Right kidney (tissue), 1 donor: ENCODE measurements at regions not wholly inside any gene's neighbourhood (a gene's known extent, or its start where the extent isn't known, plus 50 kb on each side); places are given as distances from the start of the nearest gene placed in this dataset.

Source experiments
- DNase-seq: peaks from one replicate; pipeline ENCODE4 v3.0.0-alpha.2; 2016

- no peak for DNase-seq
Observed at GRCh38 chrX:21056622-21057021, 317.6 kb upstream of the CNKSR2 start.

GRCh38 chrX:21047034-21047455, 327.2 kb upstream of the CNKSR2 start:
- DNase-seq = no peak

DNA sequence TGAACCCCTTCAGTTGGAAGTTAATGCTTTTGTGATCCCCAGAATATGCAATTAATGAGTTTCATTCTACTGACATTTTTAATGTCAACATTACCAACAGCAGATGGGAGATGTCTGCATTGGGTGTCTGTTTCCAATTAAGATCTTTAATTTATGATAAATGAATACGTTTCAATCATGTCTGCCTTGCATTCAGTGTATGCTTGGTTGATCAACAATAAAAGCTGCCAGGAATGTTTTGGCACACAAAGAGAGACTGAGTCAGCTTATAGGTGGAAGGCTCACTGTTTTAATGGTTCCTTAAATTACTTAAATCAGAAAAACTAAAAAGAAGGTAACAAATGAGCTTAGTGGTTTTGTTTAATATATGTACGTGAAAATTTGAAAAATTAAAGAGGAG, 359.9 kb upstream of the CNKSR2 start:
- DNase-seq = no peak

DNA sequence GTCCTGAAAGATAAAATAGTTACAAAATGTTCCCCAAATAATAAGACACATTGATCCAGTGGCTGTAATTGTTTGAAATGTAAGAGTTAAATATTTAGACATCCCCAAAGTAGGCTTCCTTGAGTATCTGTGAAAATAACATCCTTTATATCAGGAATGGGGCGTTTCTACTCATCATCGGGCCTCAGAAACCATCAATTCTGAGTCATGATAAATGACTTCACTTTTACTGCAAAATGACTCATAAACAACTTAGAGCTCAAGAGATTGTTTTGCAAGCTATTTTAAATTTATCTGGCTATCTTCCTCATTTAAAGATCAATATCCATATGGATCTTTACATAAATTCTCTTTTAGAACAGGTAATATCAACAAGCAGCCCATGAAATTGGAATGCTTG, 369.4 kb upstream of the CNKSR2 start:
- DNase-seq = no peak

DNA sequence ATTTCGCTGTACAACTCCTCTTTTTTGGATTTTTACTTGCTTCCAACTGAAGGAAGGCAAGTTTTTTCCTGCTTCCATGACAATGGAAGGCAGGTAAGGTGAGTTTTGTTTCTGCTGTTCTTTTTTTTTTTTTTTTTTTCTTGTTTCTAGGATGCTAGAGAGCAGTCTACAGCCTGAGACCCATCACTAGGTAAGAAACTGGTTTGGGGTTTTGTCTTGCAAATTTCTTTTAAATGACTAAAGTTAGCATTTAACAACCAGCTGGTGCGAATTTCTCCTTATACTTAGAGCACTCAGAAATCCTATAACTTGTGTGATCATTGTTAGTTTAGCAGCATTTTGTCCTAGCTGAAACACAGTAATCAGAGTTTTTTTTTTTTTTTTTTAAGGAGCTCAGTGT, 378.4 kb upstream of the CNKSR2 start:
- DNase-seq = no peak

- DNase-seq = no peak
Observed at GRCh38 chrX:20989361-20989760, 384.9 kb upstream of the CNKSR2 start.

DNA sequence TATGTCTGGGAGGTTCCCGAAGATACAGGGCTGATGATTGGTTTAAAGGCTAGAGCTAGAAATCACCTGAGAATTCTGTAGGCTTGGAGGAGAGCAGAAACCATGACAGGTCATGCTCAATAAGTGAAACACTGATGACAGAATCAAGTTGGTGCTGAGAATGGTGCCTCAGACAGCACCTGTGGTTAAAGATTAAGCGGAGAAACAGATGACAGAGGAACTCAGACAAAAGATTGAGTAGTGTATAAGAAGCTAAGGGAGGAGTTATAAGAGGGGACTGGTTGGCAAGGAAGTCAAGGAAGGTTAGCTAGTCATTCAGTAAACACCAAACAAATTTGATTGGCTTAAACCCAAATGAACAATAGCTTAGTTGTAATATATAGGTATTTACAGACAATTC, 385.4 kb upstream of the CNKSR2 start:
- no peak for DNase-seq

DNA sequence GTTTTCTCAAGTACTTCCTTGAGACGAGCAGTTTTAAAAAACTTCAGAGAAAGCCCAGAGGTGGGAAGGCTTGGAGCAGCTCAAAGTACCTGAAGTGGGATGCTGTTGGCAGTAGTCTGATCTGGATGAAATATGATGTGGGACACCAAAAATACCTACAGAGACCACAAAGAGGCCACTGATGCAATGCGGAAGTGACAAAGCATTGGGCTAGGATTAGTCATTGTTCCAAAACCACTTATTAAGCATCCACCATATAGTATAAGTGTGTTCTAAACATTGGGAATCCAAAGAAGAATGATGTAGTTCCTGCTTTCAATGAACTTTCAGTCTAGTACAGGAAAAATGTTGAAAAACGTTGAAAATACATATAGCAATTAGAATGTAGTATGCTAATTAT, 386.1 kb upstream of the CNKSR2 start:
- DNase-seq = no peak

DNA sequence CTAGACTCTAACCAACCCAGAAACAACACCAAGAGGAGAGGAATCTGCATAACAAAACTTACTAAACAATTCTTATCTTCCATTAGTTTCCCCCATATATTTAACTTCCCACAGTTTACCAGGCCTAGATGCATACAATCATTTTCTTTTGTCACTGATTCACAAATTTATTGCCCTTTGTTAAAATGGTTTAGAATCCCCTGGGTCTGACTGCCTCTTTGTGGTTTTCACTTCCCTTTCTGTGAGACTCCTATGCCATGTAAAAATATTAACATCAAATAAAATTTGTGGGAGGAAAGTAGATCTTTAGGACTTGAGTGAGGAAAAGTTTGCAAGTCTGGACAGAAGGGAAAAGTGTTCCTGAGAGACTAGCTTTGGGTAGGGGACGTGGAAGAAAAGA, 393.8 kb upstream of the CNKSR2 start:
- no peak for DNase-seq

GRCh38 chrX:20974326-20974725, 399.9 kb upstream of the CNKSR2 start:
- DNase-seq = no peak

DNA sequence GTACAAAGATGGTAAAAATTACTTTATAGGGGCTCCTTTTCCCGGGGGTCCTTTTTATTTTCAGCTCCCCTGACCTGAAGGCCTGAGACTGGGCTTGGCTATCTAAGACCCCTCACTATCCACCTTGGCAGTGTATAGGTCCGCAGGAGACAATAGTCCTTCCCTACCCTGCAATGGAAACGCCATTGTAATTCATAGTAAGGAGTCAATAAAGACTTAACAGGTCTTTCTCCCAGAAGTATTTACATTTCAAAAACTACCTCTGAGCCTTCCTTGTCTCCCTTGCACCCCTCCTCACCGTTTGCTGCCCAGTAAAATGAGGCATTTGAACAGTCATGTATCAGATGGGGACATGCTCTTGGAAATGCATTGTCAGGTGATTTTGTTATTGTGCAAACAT, 401.2 kb upstream of the CNKSR2 start:
- DNase-seq = no peak

DNA sequence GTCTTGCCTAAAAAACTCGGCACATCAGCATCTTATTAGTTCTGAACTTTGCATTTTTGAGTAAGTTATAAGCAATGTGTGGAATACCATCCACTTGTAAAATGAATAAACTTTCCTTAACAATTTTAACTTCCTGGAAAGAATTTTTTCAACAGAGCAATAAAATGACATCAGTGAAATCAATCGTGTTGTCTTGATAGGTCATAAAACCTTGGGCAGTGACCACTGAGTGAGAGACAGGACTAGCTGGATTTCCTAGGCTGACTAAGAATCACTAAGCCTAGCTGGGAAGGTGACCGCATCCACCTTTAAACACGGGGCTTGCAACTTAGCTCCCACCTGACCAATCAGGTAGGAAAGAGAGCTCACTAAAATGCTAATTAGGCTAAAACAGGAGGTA, 403.0 kb upstream of the CNKSR2 start:
- DNase-seq = no peak

DNA sequence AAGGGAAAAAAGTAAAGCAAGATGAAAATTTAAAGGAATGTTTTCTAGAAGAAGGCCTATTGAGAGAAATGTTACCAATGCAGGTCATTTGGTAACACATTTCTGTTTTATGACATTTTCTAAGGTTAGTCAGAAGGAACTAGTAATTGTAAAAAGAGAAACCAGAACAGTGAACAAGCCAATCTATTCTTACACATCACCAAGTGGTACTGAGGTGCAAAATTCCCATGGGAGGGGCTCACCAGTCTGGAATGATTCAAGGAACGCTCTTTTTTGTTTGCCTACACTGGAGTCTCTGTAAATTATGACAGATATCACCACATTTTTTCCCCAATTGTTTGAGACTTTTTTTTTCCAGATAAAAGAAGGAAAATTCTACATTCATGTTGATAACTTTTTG, 404.7 kb upstream of the CNKSR2 start:
- DNase-seq = no peak

- DNase-seq = no peak
Observed at GRCh38 chrX:20968996-20969395, 405.2 kb upstream of the CNKSR2 start.

- no peak for DNase-seq
Observed at GRCh38 chrX:20967725-20968124, 406.5 kb upstream of the CNKSR2 start.

GRCh38 chrX:20965270-20966044, 408.8 kb upstream of the CNKSR2 start:
- DNase-seq = no peak

DNA sequence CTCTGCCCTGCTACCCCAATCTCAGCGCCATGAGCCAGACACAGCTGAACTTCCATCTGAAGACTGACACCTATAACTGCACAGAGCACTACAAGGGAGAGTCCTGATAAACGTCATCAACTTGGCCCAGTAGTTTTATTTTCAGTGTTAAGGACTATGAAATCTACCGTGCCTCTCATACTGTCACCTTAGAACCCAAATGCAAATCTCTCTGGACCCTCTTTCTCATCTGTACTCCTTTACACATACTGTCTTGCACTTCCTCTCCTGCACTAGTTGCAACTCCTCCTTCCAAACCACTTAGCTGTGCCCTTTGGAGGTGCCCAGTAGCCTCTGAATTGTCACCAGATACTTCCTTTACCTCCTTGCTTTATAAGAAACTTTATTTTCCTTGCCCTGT, 420.2 kb upstream of the CNKSR2 start:
- no peak for DNase-seq

GRCh38 chrX:20952180-20952579, 422.0 kb upstream of the CNKSR2 start:
- no peak for DNase-seq

DNA sequence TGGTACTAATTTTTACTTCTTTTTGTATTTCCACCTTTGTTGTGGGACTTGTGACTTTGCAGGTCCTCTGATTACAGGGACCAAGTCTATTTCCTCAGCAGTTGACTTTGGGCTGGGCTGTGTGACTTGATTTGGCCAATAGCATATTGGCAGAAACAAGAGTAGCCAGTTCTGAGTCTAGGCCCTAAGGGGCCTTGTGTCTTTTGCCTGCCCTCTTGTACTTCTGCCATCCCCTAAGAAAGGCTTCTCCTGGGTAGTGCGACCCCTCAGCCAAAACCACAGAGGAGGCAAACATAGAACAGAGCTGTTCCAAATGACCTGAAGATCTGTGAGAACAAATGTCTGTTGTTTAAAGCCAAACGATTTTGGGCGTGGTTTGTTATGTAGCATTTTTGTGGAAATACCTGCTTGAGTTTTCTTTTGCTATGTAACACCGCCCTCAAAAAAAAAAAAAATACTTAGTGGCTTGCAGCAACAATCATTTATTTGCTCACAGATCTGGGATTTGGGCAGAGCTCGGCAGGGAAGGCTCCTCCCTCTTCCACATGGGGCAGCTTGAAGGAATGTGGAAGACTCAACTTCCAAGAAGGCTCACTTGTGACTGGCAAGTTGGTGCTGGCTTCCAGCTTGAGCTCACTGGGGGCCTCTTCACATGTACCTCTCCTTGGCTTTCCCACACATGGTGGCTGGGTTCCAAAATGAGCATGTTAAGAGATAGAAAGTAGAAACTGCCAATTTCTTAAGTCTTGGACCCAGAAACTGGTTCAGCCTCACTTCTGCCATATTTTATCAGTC, 423.0 kb upstream of the CNKSR2 start:
- DNase-seq = no peak

- no peak for DNase-seq
Observed at GRCh38 chrX:20947411-20947912, 426.8 kb upstream of the CNKSR2 start.

DNA sequence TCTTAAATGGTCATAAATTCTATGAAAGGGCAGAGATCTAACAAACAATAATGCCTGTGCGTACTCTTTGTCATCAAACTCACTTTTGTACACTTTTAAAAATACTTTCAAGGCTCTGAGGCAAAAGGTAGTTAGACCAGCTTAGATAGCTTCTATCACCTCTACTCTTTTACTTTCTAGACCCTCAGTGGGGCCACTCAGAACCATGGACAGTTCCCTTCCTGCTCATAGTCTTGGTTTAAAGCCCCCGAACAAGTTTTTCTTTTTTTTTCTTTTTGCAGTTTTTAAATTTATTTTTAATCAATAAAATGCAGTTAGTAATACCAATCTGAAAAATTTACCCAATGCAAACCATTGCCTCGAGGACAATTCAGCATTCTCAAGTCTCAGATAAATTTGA, 460.5 kb upstream of the CNKSR2 start:
- DNase-seq = no peak

- DNase-seq = no peak
Observed at GRCh38 chrX:20906571-20906970, 467.6 kb upstream of the CNKSR2 start.

DNA sequence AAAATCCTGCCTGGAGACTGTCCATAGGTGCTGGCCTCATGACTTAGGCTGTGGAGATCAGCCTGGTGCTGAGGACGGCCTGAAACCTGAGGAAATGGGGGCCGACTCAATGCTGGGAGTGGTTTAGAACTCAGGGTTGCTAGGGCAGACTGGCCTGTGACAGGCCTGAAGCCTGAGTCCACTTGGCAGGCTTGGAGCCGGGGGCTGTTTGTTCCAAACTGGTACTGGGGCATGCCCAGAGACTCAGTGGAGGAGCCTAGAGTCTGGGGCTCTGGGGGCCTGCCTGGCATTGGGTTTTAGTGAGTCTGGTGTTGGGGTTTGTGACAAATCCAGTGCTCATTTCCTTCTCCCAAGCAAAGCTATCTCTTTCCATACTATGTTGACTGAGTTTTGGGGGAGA, 489.7 kb upstream of the CNKSR2 start:
- DNase-seq = no peak

DNA sequence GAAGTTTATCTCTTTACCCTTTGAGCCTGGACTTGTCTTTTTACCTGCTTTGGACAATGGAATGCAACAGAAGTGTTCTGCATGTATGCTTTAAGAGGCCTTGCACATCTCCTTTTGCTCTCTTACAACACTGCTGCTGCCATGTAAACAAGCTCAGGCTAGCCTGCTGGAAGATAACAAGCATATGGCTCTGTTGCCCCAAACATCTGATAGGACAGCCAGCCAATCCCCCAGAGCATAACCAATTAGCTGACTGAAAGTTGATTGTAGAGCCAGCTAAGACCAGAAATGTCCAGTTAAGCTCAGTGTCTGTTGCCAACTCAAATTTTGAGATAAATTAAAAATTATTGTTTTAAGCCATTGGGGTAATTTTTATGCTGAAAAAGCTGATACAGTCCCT, 510.6 kb upstream of the CNKSR2 start:
- DNase-seq = no peak
